ENCODE measurements at regions not wholly inside any gene's neighbourhood (a gene's known extent, or its start where the extent isn't known, plus 50 kb on each side); places are given as distances from the start of the nearest gene placed in this dataset.
"Not testable (repeated sequence)": the region's sequence is repeated elsewhere in the genome, so short reads cannot be mapped to it uniquely, and the experiment has no call there.

GRCh38 chr9:87375397-87376073 is 122.1 kb upstream of the DAPK1 start:
- no peak for DNase-seq (ENCODE audit: low spot score)

- no peak for DNase-seq (ENCODE audit: low spot score)
These were observed 119.0 kb upstream of the DAPK1 start for GRCh38 chr9:87378676-87379075.

GRCh38 chr9:87379300-87379699 is 118.4 kb upstream of the DAPK1 start:
- no peak for DNase-seq (ENCODE audit: low spot score)

- DNase-seq (ENCODE audit: low spot score): no peak
These were observed 116.5 kb upstream of the DAPK1 start for GRCh38 chr9:87381050-87381711.

- no peak for DNase-seq (ENCODE audit: low spot score)
These were observed 115.9 kb upstream of the DAPK1 start for GRCh38 chr9:87381746-87382145.

GRCh38 chr9:87382900-87383299 is 114.8 kb upstream of the DAPK1 start:
- DNase-seq (ENCODE audit: low spot score): no peak

- no peak for DNase-seq (ENCODE audit: low spot score)
These were observed 114.1 kb upstream of the DAPK1 start for GRCh38 chr9:87383344-87384150.

- no peak for DNase-seq (ENCODE audit: low spot score)
These were observed 111.1 kb upstream of the DAPK1 start for GRCh38 chr9:87386490-87387025.

GRCh38 chr9:87387351-87388011 is 110.2 kb upstream of the DAPK1 start:
- no peak for DNase-seq (ENCODE audit: low spot score)

GRCh38 chr9:87388708-87389107 is 109.0 kb upstream of the DAPK1 start:
- not testable (repeated sequence) for DNase-seq (ENCODE audit: low spot score)

GRCh38 chr9:87389936-87390335 is 107.7 kb upstream of the DAPK1 start:
- DNase-seq (ENCODE audit: low spot score): no peak

- DNase-seq (ENCODE audit: low spot score): no peak
These were observed 107.3 kb upstream of the DAPK1 start for GRCh38 chr9:87390361-87390760.

GRCh38 chr9:87392086-87392485 is 105.6 kb upstream of the DAPK1 start:
- no peak for DNase-seq (ENCODE audit: low spot score)

- no peak for DNase-seq (ENCODE audit: low spot score)
These were observed 103.9 kb upstream of the DAPK1 start for GRCh38 chr9:87393706-87394230.

GRCh38 chr9:87395804-87396479 is 101.7 kb upstream of the DAPK1 start:
- no peak for DNase-seq (ENCODE audit: low spot score)

GRCh38 chr9:87401681-87402080 is 96.0 kb upstream of the DAPK1 start:
- DNase-seq (ENCODE audit: low spot score): no peak

- DNase-seq (ENCODE audit: low spot score): no peak
These were observed 95.1 kb upstream of the DAPK1 start for GRCh38 chr9:87402537-87402936.

- no peak for DNase-seq (ENCODE audit: low spot score)
These were observed 91.8 kb upstream of the DAPK1 start for GRCh38 chr9:87405677-87406542.

GRCh38 chr9:87406543-87407166 is 91.0 kb upstream of the DAPK1 start:
- no peak for DNase-seq (ENCODE audit: low spot score)
